Neuronal stem cell (in vitro differentiated cells): ENCODE measurements at regions not wholly inside any gene's neighbourhood (a gene's known extent, or its start where the extent isn't known, plus 50 kb on each side); places are given as distances from the start of the nearest gene placed in this dataset.

Experiments used
- DNase-seq: peaks from one replicate; pipeline ENCODE4 v3.0.0-alpha.2; 2013; ENCODE audit warnings: low spot score
- H2AFZ ChIP-seq: one replicate; pipeline ENCODE4 v1.6.1; 2013; ENCODE audit warnings: mild to moderate bottlenecking, low read length, inconsistent platforms
- H2AK5ac ChIP-seq: 2 replicates; pipeline ENCODE4 v1.6.1; 2013; ENCODE audit warnings: low read depth, mild to moderate bottlenecking, inconsistent platforms, low read length, moderate library complexity, mixed read lengths
- H2BK120ac ChIP-seq: 2 replicates; pipeline ENCODE4 v1.6.1; 2013; ENCODE audit warnings: low read depth, mild to moderate bottlenecking, inconsistent platforms, low read length, moderate library complexity, mixed read lengths
- H2BK12ac ChIP-seq: one replicate; pipeline ENCODE4 v1.6.1; 2013; ENCODE audit warnings: low read length, inconsistent platforms
- H2BK15ac ChIP-seq: 2 replicates; pipeline ENCODE4 v1.6.1; 2013; ENCODE audit warnings: mild to moderate bottlenecking, low read length, inconsistent platforms, mixed read lengths
- H2BK5ac ChIP-seq: one replicate; pipeline ENCODE4 v1.6.1; 2013; ENCODE audit warnings: inconsistent platforms, mild to moderate bottlenecking, low read length, moderate library complexity
- H3K14ac ChIP-seq: one replicate; pipeline ENCODE4 v1.6.1; 2013; ENCODE audit warnings: low read length, inconsistent platforms
- H3K18ac ChIP-seq: 2 replicates; pipeline ENCODE4 v1.6.1; 2013; ENCODE audit warnings: low read length, inconsistent platforms
- H3K23ac ChIP-seq: 2 replicates; pipeline ENCODE4 v1.6.1; 2013; ENCODE audit warnings: low read depth, mild to moderate bottlenecking, mixed read lengths, low read length, inconsistent platforms; ENCODE audit not compliant: poor library complexity
- H3K27ac ChIP-seq: replicated peaks from 3 replicates; pipeline ENCODE4 v1.5.1; 2013; ENCODE audit warnings: low read length, inconsistent platforms
- H3K27me3 ChIP-seq, 3 experiments: 2 replicates each; pipeline ENCODE4 v1.6.1; 2013; ENCODE audit warnings: low read length in 3 of 3, mild to moderate bottlenecking in 2 of 3, inconsistent platforms in 1 of 3, low read depth in 1 of 3, mixed read lengths in 1 of 3, moderate library complexity in 1 of 3; ENCODE audit not compliant: control insufficient read depth in 3 of 3, insufficient read depth in 3 of 3
- H3K36me3 ChIP-seq, 2 donors: replicated peaks in 1 of 2; 2 replicates each; pipeline ENCODE4 v1.6.1; 2013; ENCODE audit warnings: low read length in 2 of 2; ENCODE audit not compliant: control insufficient read depth in 2 of 2, insufficient read depth in 2 of 2
- H3K4ac ChIP-seq: 2 replicates; pipeline ENCODE4 v1.6.1; 2013; ENCODE audit warnings: inconsistent platforms, mild to moderate bottlenecking, low read length, moderate library complexity
- H3K4me1 ChIP-seq, 2 donors: 1 replicate in 1 of 2; 2 replicates in 1 of 2; pipeline ENCODE4 v1.6.1; 2013; ENCODE audit warnings: low read length in 2 of 2, low read depth in 1 of 2; ENCODE audit not compliant: control insufficient read depth in 2 of 2, insufficient read depth in 1 of 2
- H3K4me2 ChIP-seq: one replicate; pipeline ENCODE4 v1.6.1; 2013; ENCODE audit warnings: mild to moderate bottlenecking, low read length, inconsistent platforms; ENCODE audit not compliant: insufficient read depth, poor library complexity, severe bottlenecking
- H3K4me3 ChIP-seq, 2 donors: 2 replicates each; pipeline ENCODE4 v1.5.1; 2013; ENCODE audit warnings: low read length in 2 of 2, mild to moderate bottlenecking in 2 of 2, inconsistent platforms in 1 of 2, moderate library complexity in 1 of 2
- H3K79me1 ChIP-seq: one replicate; pipeline ENCODE4 v1.6.1; 2013; ENCODE audit warnings: low read depth, mild to moderate bottlenecking, inconsistent platforms, low read length, moderate library complexity
- H3K9ac ChIP-seq: one replicate; pipeline ENCODE4 v1.6.1; 2013; ENCODE audit warnings: mild to moderate bottlenecking, low read depth, low read length, inconsistent platforms; ENCODE audit not compliant: poor library complexity
- H3K9me3 ChIP-seq, 2 donors: replicated peaks in 1 of 2; 2 replicates each; pipeline versions ENCODE3 to v1.6.1; 2013; ENCODE audit warnings: low read length in 2 of 2, mild to moderate bottlenecking in 2 of 2, inconsistent platforms in 1 of 2, low read depth in 1 of 2, mixed read lengths in 1 of 2, moderate library complexity in 1 of 2; ENCODE audit not compliant: control insufficient read depth in 2 of 2, insufficient read depth in 1 of 2
- H4K8ac ChIP-seq: one replicate; pipeline ENCODE4 v1.6.1; 2013; ENCODE audit warnings: low read depth, mild to moderate bottlenecking, inconsistent platforms, low read length, moderate library complexity
- H4K91ac ChIP-seq: one replicate; pipeline ENCODE4 v1.6.1; 2013; ENCODE audit warnings: low read length, low read depth, mild to moderate bottlenecking, inconsistent platforms; ENCODE audit not compliant: poor library complexity
- WGBS, 2 donors: extraction: QIAGEN DNeasy Blood & Tissue Kit; methylation state at CpG; one replicate each; pipeline ENCODE4 v1.1.7; 2013; ENCODE audit warnings: missing lambda C conversion rate in 2 of 2, mixed read lengths in 1 of 2; ENCODE audit not compliant: insufficient read length in 2 of 2, insufficient replicate concordance in 1 of 2; ENCODE audit errors: extremely low coverage in 2 of 2; 5-methylcytosine and 5-hydroxymethylcytosine counted together

DNA sequence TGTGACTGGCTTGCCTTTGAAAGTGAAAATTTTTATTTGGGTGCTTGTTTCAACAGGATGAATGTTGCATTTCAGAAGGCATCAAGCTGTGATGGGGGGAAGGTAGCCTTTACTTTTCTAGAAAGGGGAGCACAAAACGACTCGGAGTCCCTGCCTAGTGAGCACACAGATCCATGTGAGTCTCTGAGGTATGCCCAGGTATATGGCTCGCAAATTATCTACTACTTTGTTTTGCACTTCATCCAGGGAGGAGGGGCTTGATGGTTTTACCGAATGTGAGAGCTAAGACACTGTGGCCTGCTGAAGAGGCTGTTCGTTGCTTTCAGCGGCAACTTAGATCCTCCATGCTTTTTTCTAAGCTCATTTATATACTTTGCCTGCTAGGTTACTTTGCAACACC lies 537.7 kb upstream of the PTBP2 start:
- no peak overlapping the region for H3K27ac ChIP-seq
- H3K23ac ChIP-seq, result no peak overlapping the region

DNA sequence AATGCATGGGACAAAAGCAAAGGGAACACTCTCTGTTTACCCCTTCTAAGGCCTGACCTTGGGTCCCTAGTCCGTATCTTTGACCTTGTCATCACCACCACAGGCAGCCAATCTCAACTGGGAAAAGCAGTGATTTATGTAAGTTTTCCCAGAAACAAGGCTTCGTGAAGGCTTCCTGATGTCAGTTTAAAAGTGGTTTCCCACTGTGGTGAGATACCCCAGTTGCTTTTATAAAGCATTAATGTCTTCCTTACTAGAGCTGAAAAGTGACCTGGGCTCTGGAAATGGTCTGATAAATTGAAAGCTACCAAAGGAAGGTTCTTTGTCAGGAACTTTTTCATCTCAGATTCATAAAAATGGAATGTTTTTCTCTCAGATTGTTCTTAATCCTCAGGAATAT lies 536.4 kb upstream of the PTBP2 start:
- Histone ChIP-seq H4K8ac (no peak overlapping the region), H3K9ac (no peak overlapping the region), H4K91ac (no peak overlapping the region), H2BK15ac (no peak overlapping the region), H3K4me1 (peaks cover 0 to 2% of the 10 kb centered on the region in 2 donors), H2BK5ac (no peak overlapping the region), H3K4ac (no peak overlapping the region), H3K79me1 (no peaks in the 10 kb centered on the region), H2AK5ac (no peak overlapping the region), H3K18ac (no peak overlapping the region), H3K27me3 (no peaks in the 10 kb centered on the region), H3K14ac (no peak overlapping the region), H3K36me3 (no peaks in the 10 kb centered on the region), H3K23ac (no peak overlapping the region), H2AFZ (no peak overlapping the region), H3K4me3 (no peak overlapping the region), H2BK12ac (no peak overlapping the region), H3K4me2 (no peak overlapping the region), H3K27ac (no peak overlapping the region), H3K9me3 (no peaks in the 10 kb centered on the region), H2BK120ac (no peak overlapping the region)
- WGBS, 2 donors, result no CpG with 5 or more reads among the region's 2 CpGs
- DNase-seq, result no peak

More for the DNA sequence above, 537.7 kb upstream of the PTBP2 start:
- H2BK120ac ChIP-seq, result no peak overlapping the region
- DNase-seq, result no peak
- no peaks in the 10 kb centered on the region for H3K27me3 ChIP-seq
- H4K91ac ChIP-seq, result no peak overlapping the region
- H3K4me3 ChIP-seq, result no peak overlapping the region
- H4K8ac ChIP-seq, result no peak overlapping the region
- WGBS, 2 donors, result no CpG with 5 or more reads among the region's 6 CpGs
- H3K4ac ChIP-seq, result no peak overlapping the region
- no peaks in the 10 kb centered on the region for H3K79me1 ChIP-seq
- no peak overlapping the region for H3K4me2 ChIP-seq
- H3K4me1 ChIP-seq, result peaks cover 0 to 2% of the 10 kb centered on the region in 2 donors
- H3K14ac ChIP-seq, result no peak overlapping the region
- no peak overlapping the region for H2AFZ ChIP-seq
- no peak overlapping the region for H3K9ac ChIP-seq
- no peak overlapping the region for H2BK12ac ChIP-seq
- H3K18ac ChIP-seq, result no peak overlapping the region
- no peaks in the 10 kb centered on the region for H3K9me3 ChIP-seq
- no peaks in the 10 kb centered on the region for H3K36me3 ChIP-seq
- no peak overlapping the region for H2BK15ac ChIP-seq
- H2BK5ac ChIP-seq, result no peak overlapping the region
- no peak overlapping the region for H2AK5ac ChIP-seq

DNA sequence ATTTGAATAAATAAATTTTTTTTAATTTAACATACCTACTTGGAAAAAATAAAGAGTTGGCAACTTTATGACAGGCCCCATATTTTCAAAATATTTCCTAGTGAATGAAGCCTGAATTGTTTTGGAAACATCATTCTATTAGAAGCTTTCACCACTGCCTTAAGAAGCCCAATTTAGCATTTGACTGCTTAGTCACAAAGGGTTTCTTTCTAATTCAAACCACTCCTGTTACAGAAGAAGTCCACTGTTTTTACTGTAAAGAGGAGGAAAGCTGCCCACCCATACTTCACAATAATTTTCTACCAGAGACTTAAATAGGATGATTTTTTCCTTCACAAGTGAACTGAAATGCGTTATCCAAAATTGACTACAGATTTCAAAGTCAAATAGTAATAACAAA lies 534.6 kb upstream of the PTBP2 start:
- H2BK12ac ChIP-seq, result no peak overlapping the region
- no peak overlapping the region for H3K23ac ChIP-seq
- H3K4me1 ChIP-seq, result peaks cover 0 to 2% of the 10 kb centered on the region in 2 donors
- H2BK120ac ChIP-seq, result no peak overlapping the region
- no peak overlapping the region for H4K8ac ChIP-seq
- H3K79me1 ChIP-seq, result no peaks in the 10 kb centered on the region
- H3K9me3 ChIP-seq, result peaks cover 0 to 2% of the 10 kb centered on the region in 2 donors
- H3K4ac ChIP-seq, result no peak overlapping the region
- no peak overlapping the region for H3K27ac ChIP-seq
- H3K9ac ChIP-seq, result no peak overlapping the region
- no peak overlapping the region for H3K4me2 ChIP-seq
- no peak overlapping the region for H2BK15ac ChIP-seq
- H2BK5ac ChIP-seq, result no peak overlapping the region
- DNase-seq, result no peak
- no peak overlapping the region for H2AK5ac ChIP-seq
- no peak overlapping the region for H4K91ac ChIP-seq
- no peaks in the 10 kb centered on the region for H3K36me3 ChIP-seq
- H3K27me3 ChIP-seq, result no peaks in the 10 kb centered on the region
- H3K4me3 ChIP-seq, result no peak overlapping the region
- no peak overlapping the region for H3K14ac ChIP-seq
- no peak overlapping the region for H2AFZ ChIP-seq
- no CpG with 5 or more reads among the region's 1 CpG for WGBS, 2 donors
- no peak overlapping the region for H3K18ac ChIP-seq

DNA sequence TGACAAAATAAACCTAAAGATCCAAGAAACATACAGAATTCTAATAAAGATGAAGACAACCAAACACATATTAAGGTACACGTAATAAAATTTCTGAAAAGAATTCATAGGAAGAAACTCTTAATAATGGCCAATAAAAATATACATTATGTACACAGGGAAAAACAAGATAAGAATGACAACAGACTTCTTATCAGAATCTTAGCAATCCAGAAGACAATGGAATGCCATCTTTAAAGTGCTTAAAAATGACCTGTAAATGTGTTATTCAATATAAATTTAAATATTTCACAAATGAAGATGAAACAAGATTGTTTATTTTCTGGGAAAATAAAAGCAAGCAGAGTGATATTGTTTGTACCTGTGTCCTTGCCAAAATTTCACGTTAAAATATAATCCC lies 530.4 kb upstream of the PTBP2 start:
- Histone ChIP-seq H3K27me3 (no peaks in the 10 kb centered on the region), H3K79me1 (no peaks in the 10 kb centered on the region), H2BK5ac (no peak overlapping the region), H2AFZ (no peak overlapping the region), H4K91ac (no peak overlapping the region), H3K4me3 (no peak overlapping the region), H3K4me2 (no peak overlapping the region), H3K23ac (no peak overlapping the region), H3K9ac (no peak overlapping the region), H4K8ac (no peak overlapping the region), H2AK5ac (no peak overlapping the region), H3K9me3 (peaks cover 0 to 7% of the 10 kb centered on the region in 2 donors), H3K36me3 (no peaks in the 10 kb centered on the region), H2BK12ac (no peak overlapping the region), H3K27ac (no peak overlapping the region), H3K14ac (no peak overlapping the region), H2BK15ac (no peak overlapping the region), H3K4me1 (no peaks in the 10 kb centered on the region), H2BK120ac (no peak overlapping the region), H3K18ac (no peak overlapping the region), H3K4ac (no peak overlapping the region)
- no peak for DNase-seq
- WGBS, 2 donors, result no CpG with 5 or more reads among the region's 2 CpGs
